IPS-NIHi11 (cell line): ENCODE measurements at regions not wholly inside any gene's neighbourhood (a gene's known extent, or its start where the extent isn't known, plus 50 kb on each side); places are given as distances from the start of the nearest gene placed in this dataset.
A peak's percentile ranks its signal among the peaks of the same experiment; 100 is the strongest.

Experiments
- DNase-seq: peaks from one replicate; pipeline ENCODE4 v3.0.0; 2012; ENCODE audit warnings: mixed read lengths, low spot score

- no peak for DNase-seq
Observed at GRCh38 chr10:3455385-3456334, 283.1 kb upstream of the PITRM1 start.

GRCh38 chr10:3452683-3453361 is 280.2 kb upstream of the PITRM1 start:
- DNase-seq = no peak

GRCh38 chr10:3452173-3452626 is 279.6 kb upstream of the PITRM1 start:
- peak; percentile 36 for DNase-seq

DNA sequence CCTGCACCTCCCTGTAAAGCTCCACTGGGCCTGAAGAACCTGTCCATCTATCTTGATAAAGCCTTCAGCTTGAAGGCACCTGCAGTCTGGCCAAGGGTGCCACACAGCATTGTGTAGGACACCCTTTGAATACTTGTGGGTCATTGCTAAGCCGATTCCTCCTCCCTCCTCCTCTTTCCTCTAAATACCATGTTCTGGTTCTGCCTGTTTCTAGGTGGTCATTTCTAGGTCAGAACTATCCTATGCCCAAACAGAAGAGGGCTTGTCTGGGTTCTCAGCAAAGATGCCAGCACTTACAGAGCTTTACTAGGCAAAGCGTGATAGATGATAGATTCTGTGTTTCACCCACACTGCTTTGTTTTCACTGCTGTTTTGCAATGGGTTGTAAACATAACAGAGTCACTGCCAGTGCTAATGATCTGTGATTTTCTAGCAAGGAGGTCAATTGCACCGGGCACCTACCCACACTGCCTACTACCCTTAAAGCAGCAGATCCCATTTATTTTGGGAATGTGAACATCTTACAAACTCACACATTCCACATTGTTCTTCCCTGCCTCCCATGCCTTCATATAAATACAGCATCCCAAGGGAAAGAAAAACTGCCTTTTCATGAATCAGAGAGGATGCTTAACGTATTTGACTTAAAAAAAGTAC is 279.1 kb upstream of the PITRM1 start:
- DNase-seq = no peak

DNA sequence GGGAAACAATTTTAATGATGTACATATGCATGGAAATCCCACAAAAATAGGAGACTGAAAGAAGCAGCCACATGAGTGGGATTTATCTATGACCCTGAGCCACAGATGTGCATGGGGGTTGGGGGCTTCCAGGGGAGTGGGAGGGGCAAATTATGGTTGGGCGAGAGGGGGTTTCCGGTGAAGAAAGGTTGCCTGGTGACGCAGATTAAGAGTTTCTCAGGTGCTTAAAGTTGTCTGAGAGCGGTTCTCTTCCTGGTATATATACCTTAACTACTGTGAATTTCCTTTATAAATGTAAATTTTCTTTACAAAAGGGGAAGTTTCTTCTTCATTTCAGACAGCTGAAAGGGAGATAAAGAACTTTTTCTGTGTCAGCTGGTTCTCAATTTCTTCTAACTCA is 273.6 kb upstream of the PITRM1 start:
- no peak for DNase-seq

DNA sequence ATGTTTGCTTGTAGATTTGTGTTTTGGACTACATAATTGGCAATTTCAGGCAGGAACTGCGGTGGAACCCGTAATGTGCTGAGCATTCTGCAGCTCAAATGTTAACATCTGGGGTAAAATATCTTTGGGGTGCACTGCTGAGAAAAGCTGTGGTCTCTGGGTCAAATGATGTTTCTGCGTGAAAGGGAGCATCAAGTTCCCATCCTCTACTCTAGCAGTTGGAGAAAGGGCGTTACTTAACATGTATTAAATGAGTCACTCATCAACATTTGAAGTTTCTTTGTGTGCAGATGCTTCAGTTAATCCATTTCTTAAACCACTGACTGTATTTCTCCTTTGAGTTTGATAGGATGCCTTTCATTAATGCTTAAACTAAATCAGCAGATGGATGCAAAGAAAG is 273.1 kb upstream of the PITRM1 start:
- no peak for DNase-seq

DNA sequence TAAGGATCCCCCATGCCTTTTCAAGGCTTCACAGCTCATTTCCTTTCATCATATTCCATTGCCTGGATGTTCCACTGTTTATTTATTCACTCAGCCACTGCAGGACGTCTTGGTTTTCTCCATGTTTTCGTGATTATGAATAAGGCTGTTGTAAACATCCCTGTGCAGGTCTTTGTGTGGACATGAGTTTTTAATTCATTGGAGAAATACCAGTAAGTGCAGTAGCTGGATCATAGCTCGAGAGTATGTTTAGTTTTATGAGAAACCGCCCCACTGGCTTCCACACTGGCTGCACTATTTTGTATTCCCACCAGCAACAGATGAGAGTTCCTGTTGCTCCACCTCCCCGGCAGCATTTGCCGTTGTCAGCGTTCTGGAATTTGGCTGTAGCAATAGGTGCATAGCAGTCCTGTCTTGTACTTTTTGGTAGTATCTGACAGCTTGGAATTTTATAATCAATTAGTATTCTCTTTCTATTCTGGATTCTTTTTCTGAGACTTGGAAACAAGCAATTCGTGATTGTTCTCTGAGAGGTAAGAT is 269.9 kb upstream of the PITRM1 start:
- DNase-seq = no peak

DNA sequence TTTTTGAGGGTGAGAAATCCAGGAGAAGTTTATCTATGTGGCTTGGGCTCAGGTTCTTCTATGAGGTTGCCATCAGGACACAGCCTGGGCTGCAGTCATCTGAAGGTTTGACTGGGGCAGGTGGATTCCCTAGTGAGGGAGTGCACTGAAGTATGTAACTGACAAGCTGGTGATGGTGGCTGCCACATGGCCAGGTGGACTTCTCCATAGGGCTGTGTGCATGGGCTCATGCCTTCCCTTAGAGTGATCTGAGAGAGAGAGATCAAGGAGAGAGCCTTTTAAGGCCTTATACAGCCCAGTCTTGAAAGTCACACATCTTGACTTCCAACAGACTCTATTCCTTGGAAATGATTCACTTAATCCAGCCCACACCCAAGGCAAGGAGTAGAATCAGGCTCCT is 266.6 kb upstream of the PITRM1 start:
- no peak for DNase-seq

DNA sequence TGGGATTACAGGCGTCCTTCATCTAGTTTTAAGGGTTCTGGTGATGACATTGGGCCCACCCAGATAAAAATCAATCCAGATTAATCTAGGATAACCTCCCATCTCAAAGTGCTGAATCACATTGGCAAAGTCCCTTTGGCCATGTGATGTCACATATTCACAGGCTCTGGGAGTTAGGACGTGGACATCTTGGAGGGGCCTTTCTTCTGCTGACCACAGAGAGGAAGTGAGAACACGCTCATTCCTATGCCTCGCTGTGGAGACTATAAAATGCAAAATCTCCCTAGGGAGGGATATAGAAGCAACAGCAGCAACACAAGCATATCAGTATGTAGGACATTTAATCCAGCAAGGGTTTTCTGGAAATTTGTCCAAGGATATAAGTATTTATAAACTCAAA is 266.0 kb upstream of the PITRM1 start:
- DNase-seq = no peak

DNA sequence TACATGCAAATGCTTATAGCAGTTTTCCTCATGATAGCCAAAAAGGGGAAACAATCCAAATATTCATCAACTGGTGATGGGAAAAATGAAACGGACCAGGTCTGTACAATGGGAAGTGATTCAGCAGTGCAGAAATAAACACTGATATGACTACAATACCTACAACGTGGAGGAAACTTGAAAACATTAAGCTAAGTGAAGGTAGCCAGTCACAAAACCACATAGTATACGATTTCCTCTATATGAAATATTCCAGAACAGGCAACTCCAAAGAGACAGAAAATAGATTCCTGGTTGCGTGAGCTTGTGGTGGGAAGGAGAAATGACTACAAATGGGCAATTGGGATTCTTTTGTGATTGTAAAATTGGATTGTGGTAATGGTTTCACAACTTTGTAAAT is 263.1 kb upstream of the PITRM1 start:
- no peak for DNase-seq

- no peak for DNase-seq
Observed at GRCh38 chr10:3433988-3434387, 261.4 kb upstream of the PITRM1 start.

GRCh38 chr10:3433131-3433530 is 260.5 kb upstream of the PITRM1 start:
- DNase-seq = no peak

GRCh38 chr10:3432081-3432825 is 259.7 kb upstream of the PITRM1 start:
- DNase-seq = no peak

DNA sequence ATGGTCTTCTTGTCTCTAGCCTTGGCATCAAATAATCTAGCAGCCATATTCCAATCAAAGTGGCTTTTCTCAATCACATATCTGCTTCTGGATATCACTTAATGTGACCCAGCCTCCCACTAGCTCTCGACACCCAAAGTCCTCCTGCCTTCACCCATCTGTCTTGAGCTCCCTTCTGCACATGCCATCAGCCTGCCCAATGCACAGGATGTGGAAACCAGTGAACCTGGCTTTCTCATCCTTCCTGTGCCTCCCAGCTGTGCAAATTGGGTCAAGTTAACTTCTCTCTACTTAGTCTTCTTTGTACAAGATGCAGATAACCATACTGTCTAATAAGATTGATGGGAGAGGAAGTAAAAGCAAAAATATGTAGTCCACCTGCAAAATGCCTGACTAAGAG is 257.9 kb upstream of the PITRM1 start:
- DNase-seq = no peak

DNA sequence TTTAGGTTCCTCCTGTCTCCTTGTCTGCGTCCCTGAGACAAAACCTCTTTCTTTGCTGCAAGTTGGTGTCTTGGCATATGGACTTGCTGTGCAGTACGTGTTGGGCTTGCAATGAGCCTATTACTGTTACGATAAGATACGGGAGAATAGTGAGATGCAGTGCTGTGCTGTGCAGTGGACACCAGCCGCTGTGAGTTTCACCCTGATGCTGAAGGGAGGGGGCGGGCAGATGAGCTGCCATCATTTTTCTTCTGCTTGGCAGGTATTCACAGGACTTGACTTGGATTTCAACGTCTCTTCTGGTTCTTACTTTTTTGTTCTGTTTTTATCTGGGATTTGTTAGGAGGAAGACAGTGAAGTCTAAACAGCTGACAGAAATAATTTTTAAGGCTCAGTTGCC is 257.1 kb upstream of the PITRM1 start:
- DNase-seq = no peak

GRCh38 chr10:3428826-3429225 is 256.2 kb upstream of the PITRM1 start:
- DNase-seq = no peak

- no peak for DNase-seq
Observed at GRCh38 chr10:3427950-3428354, 255.4 kb upstream of the PITRM1 start.

DNA sequence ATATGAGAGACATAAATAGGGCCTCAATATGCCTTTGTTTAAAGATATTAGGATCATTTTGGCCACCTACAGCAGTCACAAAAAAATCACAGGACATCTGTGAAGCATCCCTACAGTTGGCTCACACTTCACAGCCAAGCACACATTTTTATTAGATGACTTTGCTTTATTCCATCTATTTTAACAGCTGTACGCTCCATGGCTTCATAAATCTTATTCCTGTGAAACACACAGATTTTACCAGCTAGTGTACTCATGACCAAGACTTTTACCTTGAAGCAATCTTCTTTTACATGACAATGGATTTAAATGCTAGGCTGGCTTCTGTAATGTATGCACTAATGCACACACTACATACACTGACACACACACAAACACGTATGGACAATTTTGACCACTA is 254.8 kb upstream of the PITRM1 start:
- DNase-seq = no peak

DNA sequence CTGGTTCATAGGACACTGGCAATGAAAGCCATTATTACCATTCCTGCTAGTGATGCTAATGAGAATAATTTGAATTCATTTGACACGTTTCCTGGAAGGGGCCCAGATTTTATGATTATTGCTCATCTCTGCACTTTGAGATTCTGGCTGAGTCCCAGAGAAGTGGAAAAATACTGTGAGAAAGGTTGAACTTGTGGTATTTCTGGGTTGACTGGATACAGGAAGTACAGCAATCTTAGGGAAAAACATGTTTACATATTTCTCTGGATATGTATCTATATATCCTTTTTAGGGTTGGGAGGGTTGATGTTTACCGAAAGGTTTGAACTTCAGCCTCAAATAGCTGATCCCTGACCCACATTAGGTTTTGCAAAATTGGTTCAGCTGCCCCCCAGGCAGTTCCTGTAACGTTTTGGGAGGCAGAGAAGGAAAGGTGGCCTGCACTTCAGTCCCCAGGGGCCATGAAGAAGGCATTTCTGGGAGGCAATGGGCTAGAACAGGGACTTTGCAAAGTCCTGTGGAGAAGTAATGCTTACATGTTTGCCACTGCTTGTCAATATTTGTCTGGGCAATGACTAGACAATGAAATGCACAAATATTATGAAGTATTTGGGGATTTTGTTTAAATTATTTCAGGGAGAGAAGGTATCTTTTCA is 253.7 kb upstream of the PITRM1 start:
- no peak for DNase-seq

- DNase-seq = no peak
Observed at GRCh38 chr10:3425716-3426115, 253.1 kb upstream of the PITRM1 start.

- DNase-seq = no peak
Observed at GRCh38 chr10:3425261-3425660, 252.7 kb upstream of the PITRM1 start.
